RPMI8226 (cell line): ENCODE measurements at regions not wholly inside any gene's neighbourhood (a gene's known extent, or its start where the extent isn't known, plus 50 kb on each side); places are given as distances from the start of the nearest gene placed in this dataset.

ENCODE experiments used
- DNase-seq: peaks from one replicate; pipeline ENCODE4 v3.0.0-alpha.2; 2015

- no peak for DNase-seq
These were observed 498.3 kb upstream of the INTU start for GRCh38 chr4:127134490-127134889.

DNA sequence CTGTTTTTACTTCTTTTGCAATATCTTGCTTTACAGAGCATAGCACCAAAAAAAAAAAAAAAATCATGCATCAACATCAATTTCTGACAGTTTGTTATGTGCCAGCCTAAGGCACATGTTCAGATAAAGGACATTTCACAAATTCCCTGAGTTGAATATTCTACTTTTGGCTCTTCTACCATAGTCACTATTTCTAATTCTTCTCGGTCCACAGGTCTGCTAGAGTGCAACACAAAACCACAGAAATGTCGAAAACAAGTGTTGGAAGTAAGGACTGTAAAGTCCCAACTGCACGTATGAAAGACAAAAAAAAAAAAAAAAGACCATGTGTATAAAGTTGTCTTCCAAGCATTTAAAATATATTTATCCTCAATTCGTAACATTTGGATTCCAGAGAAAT lies 494.2 kb upstream of the INTU start:
- no peak for DNase-seq

- no peak for DNase-seq
These were observed 492.9 kb upstream of the INTU start for GRCh38 chr4:127139788-127140286.

DNA sequence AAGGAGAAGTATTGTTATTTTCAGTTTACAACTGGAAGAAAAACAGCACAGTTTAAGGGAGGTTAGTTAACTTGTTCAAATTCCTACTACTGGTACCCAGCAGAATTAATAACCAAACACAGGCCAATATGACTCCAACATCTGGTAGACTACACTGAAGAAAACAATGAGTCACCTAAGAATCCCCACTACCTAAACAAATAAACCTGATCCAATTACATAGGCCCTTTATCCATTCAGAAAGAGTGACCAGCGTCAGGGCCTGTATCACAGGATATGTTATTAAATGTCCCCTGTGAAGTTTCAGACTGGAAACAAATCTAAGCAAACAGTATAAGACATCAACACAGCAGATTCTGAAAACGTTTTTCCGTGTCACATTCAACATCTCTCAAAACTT lies 492.5 kb upstream of the INTU start:
- no peak for DNase-seq

DNA sequence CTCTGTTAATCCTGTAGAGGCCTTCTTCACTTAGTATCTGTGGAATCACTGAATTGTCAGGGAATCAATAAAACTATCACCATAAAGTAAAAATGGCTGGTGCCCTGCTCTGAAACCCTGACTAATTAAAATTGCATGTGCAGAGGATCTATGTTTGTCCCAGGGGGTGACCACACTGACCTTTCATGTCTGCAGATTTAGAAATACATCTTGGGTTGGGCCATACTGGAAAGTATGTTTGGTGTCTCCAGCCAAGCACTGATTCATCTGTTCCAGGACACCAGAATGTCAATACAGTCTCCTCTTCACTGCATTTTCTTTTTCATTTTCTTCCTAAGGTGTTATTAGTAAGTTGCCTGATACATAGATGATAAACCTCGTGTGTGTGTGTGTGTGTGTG lies 490.9 kb upstream of the INTU start:
- DNase-seq: no peak

DNA sequence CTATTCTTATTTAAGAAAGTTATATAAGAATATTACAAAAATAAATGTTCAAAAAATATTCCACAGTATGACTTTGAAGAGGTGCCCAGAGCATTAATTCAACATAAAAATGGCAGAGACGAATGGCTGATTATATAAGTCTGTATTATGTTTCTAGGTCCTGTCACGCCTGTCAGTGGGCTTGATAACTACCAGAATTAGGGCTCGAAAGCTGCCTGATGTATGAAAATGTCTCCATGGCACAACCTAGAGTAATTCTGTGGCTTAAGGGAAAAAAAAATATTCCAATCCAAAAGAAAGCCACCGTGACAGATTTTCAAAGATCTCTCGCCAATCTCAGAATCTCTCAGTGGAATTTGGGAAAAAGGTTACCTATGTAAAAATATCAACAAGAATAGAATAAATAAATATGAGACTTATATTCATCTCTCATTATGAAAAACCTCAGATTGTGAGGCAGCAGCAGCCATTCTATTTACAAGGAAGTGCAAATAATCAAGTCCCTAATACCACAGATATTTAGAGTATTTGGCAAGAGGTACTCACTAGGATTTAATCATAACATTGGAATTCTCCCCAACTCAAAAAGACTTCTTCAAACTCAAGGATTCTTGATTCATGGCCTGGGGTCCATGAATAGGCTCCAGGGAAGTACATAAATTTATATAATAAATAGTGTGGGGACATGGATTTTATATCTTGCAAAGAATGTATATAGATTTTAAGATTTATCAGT lies 489.1 kb upstream of the INTU start:
- no peak for DNase-seq

- DNase-seq: no peak
These were observed 487.7 kb upstream of the INTU start for GRCh38 chr4:127145006-127145540.

GRCh38 chr4:127148165-127148564 lies 484.6 kb upstream of the INTU start:
- no peak for DNase-seq

GRCh38 chr4:127149086-127149485 lies 483.7 kb upstream of the INTU start:
- no peak for DNase-seq

- no peak for DNase-seq
These were observed 480.8 kb upstream of the INTU start for GRCh38 chr4:127151941-127152340.

DNA sequence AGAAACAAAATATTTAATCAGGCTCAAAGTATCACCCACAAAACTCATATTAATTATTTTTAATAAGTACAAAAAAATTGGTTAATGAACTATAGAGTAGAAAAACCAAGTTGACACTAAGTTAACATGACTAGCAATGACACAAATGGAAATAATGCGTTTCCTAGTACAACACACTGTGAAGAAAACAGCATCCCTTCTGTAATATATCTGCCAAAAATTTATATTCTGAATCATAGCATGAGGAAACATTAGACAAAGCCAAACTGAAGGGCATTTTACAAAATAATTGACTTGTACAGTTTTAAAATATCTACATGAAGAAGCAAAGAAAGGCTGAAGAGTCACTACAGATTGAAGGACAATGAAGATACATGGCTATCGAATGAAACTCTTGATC lies 477.6 kb upstream of the INTU start:
- no peak for DNase-seq

DNA sequence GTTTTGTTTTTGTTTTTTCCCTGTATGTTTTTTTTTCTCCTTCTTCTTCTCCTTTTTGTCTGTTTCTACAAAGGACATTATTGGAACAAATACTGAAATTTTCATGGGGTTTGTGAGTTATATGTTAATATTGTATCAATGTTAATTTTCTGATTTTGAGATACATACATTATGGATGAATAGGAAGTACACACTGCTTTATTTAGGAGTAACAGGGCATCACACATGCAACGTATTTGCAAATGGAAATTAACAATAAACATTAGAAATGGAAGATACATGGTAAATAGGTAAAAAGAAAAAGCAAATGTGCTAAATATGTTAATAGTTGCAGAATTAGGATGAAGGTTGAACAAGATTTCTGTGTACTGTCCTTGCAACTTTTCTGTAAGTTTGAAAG lies 477.2 kb upstream of the INTU start:
- DNase-seq: no peak

GRCh38 chr4:127162741-127163140 lies 470.0 kb upstream of the INTU start:
- DNase-seq: no peak

- no peak for DNase-seq
These were observed 466.8 kb upstream of the INTU start for GRCh38 chr4:127165971-127166370.

- DNase-seq: no peak
These were observed 458.6 kb upstream of the INTU start for GRCh38 chr4:127174201-127174600.

GRCh38 chr4:127174616-127175015 lies 458.1 kb upstream of the INTU start:
- DNase-seq: no peak

DNA sequence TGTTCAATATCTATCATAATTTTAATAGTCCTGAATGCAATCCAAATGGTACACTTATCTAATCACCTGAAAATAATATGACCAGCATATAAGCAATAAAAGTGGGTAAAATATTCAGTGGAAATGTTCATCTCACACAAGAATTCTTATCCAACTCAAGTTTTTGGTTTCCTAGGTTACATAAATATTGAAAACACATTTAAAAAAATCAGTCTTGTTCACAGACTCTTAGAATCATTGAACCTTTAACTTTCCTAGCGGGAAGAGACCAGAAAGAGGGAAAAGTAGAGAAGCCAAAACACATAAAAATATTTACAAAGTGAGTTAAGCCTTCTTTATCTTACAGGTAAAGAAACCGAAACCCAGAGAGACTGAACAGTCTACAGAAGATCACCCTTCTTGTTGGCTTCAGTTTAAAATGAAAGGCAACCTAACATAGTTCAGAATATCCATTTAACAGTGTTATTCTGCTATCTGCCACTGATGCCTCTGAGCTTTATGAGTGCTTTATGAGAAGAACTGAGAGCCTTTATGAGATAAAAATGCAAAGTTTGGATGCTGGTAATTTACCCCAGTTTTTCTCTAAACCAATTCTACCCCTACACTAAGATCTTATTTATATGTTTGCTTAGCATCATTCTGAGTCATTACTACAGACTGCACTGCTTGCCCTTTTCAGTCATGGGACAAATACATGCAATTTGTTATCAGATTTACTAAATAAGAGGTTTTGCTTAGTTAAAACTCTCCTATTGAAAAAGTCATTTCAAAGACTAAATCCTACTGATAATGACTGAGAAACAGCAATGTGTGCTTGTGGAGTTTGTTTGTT lies 453.3 kb upstream of the INTU start:
- DNase-seq: no peak

DNA sequence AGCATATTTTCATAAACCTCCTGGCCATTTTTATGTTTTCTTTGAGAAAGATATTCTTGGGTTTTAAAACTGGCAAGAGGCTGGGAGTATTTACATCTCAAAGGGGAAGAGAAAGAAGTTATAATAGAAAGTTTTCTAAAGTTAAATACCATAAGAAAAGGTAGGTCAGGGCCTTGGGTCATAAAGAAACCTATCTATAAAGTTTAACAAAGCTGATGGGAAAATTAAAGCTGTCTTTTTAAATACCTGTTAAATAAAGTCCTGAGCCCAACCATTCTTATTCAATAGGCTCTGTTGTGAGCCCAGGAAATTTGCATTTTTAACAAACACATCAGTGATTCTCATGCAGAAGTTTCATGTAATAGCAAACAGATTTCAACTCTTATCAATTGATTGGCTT lies 451.8 kb upstream of the INTU start:
- DNase-seq: no peak

GRCh38 chr4:127182687-127183086 lies 450.1 kb upstream of the INTU start:
- no peak for DNase-seq

DNA sequence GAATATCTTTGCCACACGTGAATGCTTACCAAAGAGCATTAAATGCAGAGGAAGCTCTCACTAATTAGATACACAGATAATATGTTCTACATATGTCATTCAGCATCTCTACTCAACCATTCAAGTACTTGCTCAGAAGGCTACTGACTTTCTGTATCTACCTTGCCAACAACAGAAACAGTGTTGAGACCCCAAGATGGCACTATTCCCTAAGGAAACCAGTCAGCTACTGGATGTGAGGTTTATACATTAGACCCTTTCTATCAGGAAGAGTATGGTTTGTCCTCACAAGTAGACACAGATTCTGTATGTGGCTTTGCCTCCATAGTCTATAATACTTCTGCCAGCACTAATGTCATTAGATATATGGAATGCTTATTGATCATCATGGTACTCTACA lies 443.9 kb upstream of the INTU start:
- DNase-seq: no peak

GRCh38 chr4:127194281-127194680 lies 438.5 kb upstream of the INTU start:
- no peak for DNase-seq

DNA sequence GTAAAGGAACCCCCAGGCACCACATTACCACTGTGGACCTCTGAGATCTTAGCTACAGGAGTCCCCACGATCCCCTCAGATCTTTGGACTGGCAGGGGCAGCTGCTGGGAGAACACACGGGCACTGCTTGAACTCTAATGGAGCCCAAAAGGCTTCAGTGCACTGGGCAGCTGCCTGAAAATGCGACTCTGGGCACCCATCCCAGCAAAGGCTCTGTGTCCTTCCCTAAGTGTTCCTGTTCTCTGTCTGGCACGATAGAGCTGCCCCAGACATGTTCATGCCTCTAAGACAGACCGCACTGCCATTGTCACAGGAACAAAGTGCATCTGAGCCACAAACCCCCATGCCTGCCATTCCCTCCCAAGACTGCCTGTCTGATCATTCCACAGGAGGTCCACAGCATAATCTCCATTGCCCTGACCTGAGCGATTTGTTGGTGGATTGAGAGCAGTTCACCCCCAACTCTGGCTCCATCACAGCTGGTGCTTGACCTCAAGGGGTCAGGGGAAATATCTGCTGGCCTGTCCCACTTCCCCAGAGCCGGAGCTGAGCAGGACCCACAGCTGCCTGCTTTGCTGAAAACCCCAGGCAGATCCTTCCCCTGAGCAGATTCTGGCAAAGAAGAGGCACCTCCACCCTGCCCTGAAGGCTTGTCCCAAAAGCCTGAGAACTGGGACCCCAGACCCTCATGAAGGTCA lies 436.0 kb upstream of the INTU start:
- DNase-seq: no peak

- DNase-seq: no peak
These were observed 429.1 kb upstream of the INTU start for GRCh38 chr4:127203562-127204200.
